Activated T-helper 1 cell treated with anti-CD3 and anti-CD28 coated beads, Interleukin-12 subunit alpha, Interleukin-12 subunit beta, Interleukin-2, Interleukin-4 antibody, amounts not matched to agents 30 ng/mL and 10 ng/mL and 1 ng/mL, durations not matched to agents 14 hours and 24 hours and 36 hours (primary cell): ENCODE measurements at regions not wholly inside any gene's neighbourhood (a gene's known extent, or its start where the extent isn't known, plus 50 kb on each side); places are given as distances from the start of the nearest gene placed in this dataset.
"Not testable (repeated sequence)": the region's sequence is repeated elsewhere in the genome, so short reads cannot be mapped to it uniquely, and the experiment has no call there.

ENCODE experiments used
- DNase-seq: peaks from one replicate; pipeline ENCODE4 v3.0.0; 2021; ENCODE audit warnings: low spot score
- H3K27ac Mint-ChIP-seq: one replicate; pipeline ENCODE4 v1.8.0; 2021; ENCODE audit warnings: mild to moderate bottlenecking, mixed read lengths
- H3K27me3 Mint-ChIP-seq: one replicate; pipeline ENCODE4 v1.8.0; 2022; ENCODE audit warnings: mild to moderate bottlenecking, moderate library complexity, mixed read lengths; ENCODE audit not compliant: insufficient read depth
- H3K36me3 Mint-ChIP-seq: one replicate; pipeline ENCODE4 v1.8.0; 2021; ENCODE audit warnings: low read depth, mixed read lengths
- H3K4me1 Mint-ChIP-seq: one replicate; pipeline ENCODE4 v1.8.0; 2021; ENCODE audit warnings: low read depth, mixed read lengths
- H3K4me3 Mint-ChIP-seq: one replicate; pipeline ENCODE4 v1.8.0; 2021; ENCODE audit warnings: mild to moderate bottlenecking, moderate library complexity, mixed read lengths
- H3K9me3 Mint-ChIP-seq: one replicate; pipeline ENCODE4 v1.8.0; 2021; ENCODE audit warnings: mixed read lengths
- intact Hi-C: fragments of 100-400 bp; cut with micrococcal nuclease; formaldehyde crosslinking; loops from one replicate; pipeline ENCODE4 v1.15.1; 2024

- Mint-ChIP-seq H3K4me3 (no peak overlapping the region), H3K27ac (no peak overlapping the region), H3K27me3 (no peaks in the 10 kb centered on the region), H3K4me1 (no peaks in the 10 kb centered on the region), H3K36me3 (no peaks in the 10 kb centered on the region), H3K9me3 (peaks cover 10% of the 10 kb centered on the region)
- intact Hi-C loops = no loop called here
- DNase-seq = no peak
These were observed 153.2 kb upstream of the MAST4 start for GRCh38 chr5:66442951-66443445.

DNA sequence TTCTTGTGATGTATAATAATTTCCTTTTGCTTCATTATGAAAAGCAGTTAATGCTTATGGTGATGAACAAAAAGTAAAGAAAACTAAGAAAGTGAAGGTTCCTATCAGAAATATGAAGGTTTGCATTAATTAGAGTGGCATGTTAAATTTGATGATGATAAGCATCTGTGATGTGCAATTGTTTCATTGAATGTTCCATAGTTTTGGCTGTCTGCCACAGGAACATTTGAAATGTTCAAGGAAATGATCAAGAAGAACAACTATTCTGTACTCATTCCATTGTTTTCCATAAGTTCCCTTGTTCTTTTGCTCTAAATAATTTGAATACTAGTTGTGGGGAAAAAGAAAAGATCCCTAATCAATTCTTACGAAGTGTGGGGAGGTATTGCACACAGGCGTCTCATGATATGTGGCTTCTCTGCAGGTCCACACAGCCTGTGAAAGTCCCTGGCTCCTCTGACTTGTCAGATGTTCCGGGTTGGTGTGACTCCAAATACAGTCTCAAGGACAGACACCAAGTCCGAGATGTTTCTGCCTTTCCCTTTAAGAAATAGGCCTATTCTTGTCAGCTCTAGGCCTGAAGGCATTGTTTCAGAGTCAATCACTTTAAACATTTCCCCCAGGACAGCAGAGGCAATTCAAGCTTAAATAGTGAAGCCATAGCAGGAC lies 152.6 kb upstream of the MAST4 start:
- no peak overlapping the region for H3K27ac Mint-ChIP-seq
- no peak overlapping the region for H3K4me3 Mint-ChIP-seq
- no peak for DNase-seq

GRCh38 chr5:66448070-66448469 lies 148.1 kb upstream of the MAST4 start:
- peaks cover 33% of the 10 kb centered on the region for H3K9me3 Mint-ChIP-seq
- H3K27ac Mint-ChIP-seq, H3K27me3 Mint-ChIP-seq, H3K4me1 Mint-ChIP-seq, H3K4me3 Mint-ChIP-seq, H3K36me3 Mint-ChIP-seq, DNase-seq, intact Hi-C loops: not testable (repeated sequence)

More for the DNA sequence above, 152.6 kb upstream of the MAST4 start:
- no peaks in the 10 kb centered on the region for H3K27me3 Mint-ChIP-seq
- peaks cover 16% of the 10 kb centered on the region for H3K9me3 Mint-ChIP-seq
- intact Hi-C loops = no loop called here
- H3K4me1 Mint-ChIP-seq = no peaks in the 10 kb centered on the region
- no peaks in the 10 kb centered on the region for H3K36me3 Mint-ChIP-seq

DNA sequence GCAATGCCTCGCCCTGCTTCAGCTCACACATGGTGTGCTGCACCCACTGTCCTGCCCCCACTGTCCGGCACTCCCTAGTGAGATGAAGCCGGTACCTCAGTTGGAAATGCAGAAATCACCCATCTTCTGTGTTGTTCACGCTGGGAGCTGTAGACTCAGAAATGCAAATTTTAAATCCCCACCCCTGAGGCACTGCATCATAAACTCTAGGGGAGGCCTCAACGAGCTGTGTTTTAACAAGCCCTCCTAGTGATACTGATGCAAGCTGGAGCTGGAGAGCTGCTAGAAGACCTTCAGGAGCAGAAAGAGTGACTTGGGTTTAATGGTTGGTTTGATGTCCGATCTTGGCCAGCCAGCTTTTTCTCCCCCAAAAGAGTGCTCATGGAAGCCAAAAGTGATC lies 146.0 kb upstream of the MAST4 start:
- Mint-ChIP-seq H3K27ac (no peak overlapping the region), H3K27me3 (no peaks in the 10 kb centered on the region), H3K4me3 (no peak overlapping the region), H3K36me3 (no peaks in the 10 kb centered on the region), H3K4me1 (no peaks in the 10 kb centered on the region), H3K9me3 (peaks cover 35% of the 10 kb centered on the region)
- DNase-seq = no peak
- intact Hi-C loops = no loop called here

GRCh38 chr5:66450988-66451387 lies 145.2 kb upstream of the MAST4 start:
- Mint-ChIP-seq H3K36me3 (no peaks in the 10 kb centered on the region), H3K27ac (no peak overlapping the region), H3K4me1 (no peaks in the 10 kb centered on the region), H3K9me3 (peaks cover 38% of the 10 kb centered on the region), H3K4me3 (no peak overlapping the region), H3K27me3 (no peaks in the 10 kb centered on the region)
- DNase-seq = no peak
- intact Hi-C loops = no loop called here

- no peaks in the 10 kb centered on the region for H3K27me3 Mint-ChIP-seq
- no peak for DNase-seq
- H3K27ac Mint-ChIP-seq = no peak overlapping the region
- intact Hi-C loops = no loop called here
- no peaks in the 10 kb centered on the region for H3K36me3 Mint-ChIP-seq
- H3K9me3 Mint-ChIP-seq = peaks cover 37% of the 10 kb centered on the region
- no peak overlapping the region for H3K4me3 Mint-ChIP-seq
- peaks cover 3% of the 10 kb centered on the region for H3K4me1 Mint-ChIP-seq
These were observed 144.1 kb upstream of the MAST4 start for GRCh38 chr5:66452109-66452508.

GRCh38 chr5:66454186-66455078 lies 141.8 kb upstream of the MAST4 start:
- intact Hi-C loops = no loop called here
- no peak overlapping the region for H3K4me3 Mint-ChIP-seq
- no peaks in the 10 kb centered on the region for H3K36me3 Mint-ChIP-seq
- no peak for DNase-seq
- no peak overlapping the region for H3K27ac Mint-ChIP-seq
- peaks cover 18% of the 10 kb centered on the region for H3K9me3 Mint-ChIP-seq
- no peaks in the 10 kb centered on the region for H3K27me3 Mint-ChIP-seq
- peaks cover 5% of the 10 kb centered on the region for H3K4me1 Mint-ChIP-seq

GRCh38 chr5:66459728-66460127 lies 136.5 kb upstream of the MAST4 start:
- Mint-ChIP-seq H3K4me3 (no peak overlapping the region), H3K27ac (no peak overlapping the region), H3K9me3 (peaks cover 12% of the 10 kb centered on the region), H3K36me3 (no peaks in the 10 kb centered on the region), H3K27me3 (peaks cover 5% of the 10 kb centered on the region), H3K4me1 (peaks cover 5% of the 10 kb centered on the region)
- no peak for DNase-seq
- intact Hi-C loops = no loop called here

- Mint-ChIP-seq H3K27ac (no peak overlapping the region), H3K27me3 (peaks cover 6% of the 10 kb centered on the region), H3K36me3 (peaks cover 2% of the 10 kb centered on the region), H3K4me1 (no peaks in the 10 kb centered on the region), H3K9me3 (peaks cover 24% of the 10 kb centered on the region), H3K4me3 (no peak overlapping the region)
- intact Hi-C loops = no loop called here
- DNase-seq = no peak
These were observed 128.6 kb upstream of the MAST4 start for GRCh38 chr5:66467564-66467963.

GRCh38 chr5:66469684-66470083 lies 126.5 kb upstream of the MAST4 start:
- Mint-ChIP-seq H3K27ac (no peak overlapping the region), H3K4me3 (no peak overlapping the region), H3K27me3 (peaks cover 9% of the 10 kb centered on the region), H3K9me3 (peaks cover 22% of the 10 kb centered on the region), H3K36me3 (peaks cover 2% of the 10 kb centered on the region), H3K4me1 (no peaks in the 10 kb centered on the region)
- DNase-seq = no peak
- intact Hi-C loops = no loop called here

DNA sequence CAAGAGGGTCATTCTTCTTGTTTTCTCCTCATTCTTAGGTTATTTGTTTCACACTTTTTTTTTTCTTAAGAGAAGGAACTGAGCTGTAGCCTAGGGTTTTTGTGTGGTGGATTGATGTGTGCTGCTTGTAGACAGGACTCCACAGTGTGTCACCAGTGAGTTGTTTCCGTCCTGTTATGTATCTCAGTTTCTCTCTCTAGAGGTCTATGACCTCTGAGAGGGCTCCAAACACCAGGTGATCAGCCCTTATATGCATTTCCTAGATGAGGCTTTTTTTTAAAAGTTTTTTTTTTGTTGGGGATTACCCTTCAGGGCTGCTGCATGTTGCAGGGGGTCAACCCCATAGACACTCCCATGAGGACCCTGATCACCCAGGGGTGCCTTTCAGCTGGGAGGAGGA lies 124.2 kb upstream of the MAST4 start:
- Mint-ChIP-seq H3K4me3 (no peak overlapping the region), H3K4me1 (no peaks in the 10 kb centered on the region), H3K9me3 (peaks cover 13% of the 10 kb centered on the region), H3K27ac (no peak overlapping the region), H3K27me3 (peaks cover 14% of the 10 kb centered on the region), H3K36me3 (peaks cover 2% of the 10 kb centered on the region)
- DNase-seq = no peak
- intact Hi-C loops = no loop called here

- Mint-ChIP-seq H3K4me1 (no peaks in the 10 kb centered on the region), H3K36me3 (peaks cover under 1% of the 10 kb centered on the region), H3K4me3 (no peak overlapping the region), H3K9me3 (peaks cover 12% of the 10 kb centered on the region), H3K27ac (no peak overlapping the region), H3K27me3 (peaks cover 17% of the 10 kb centered on the region)
- intact Hi-C loops = no loop called here
- no peak for DNase-seq
These were observed 120.5 kb upstream of the MAST4 start for GRCh38 chr5:66475731-66476130.

DNA sequence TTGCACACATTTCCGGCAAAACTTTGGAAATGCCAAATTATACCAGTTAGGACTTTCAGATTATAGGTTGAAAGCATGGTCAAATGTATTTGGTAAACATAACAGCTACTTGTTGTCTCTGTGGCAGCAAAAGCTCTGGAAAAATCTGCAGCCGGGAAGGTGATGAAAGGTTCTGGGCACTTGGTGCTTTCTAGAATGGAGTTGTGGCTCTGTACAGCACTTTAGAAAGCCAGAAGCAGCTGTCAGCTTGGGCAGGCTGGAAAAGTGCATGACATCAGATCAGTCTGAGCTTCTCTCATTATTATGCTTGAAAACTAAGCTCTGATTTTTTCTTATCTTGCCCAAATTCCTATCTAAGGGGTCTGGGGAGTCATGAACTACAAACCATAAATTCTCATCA lies 118.6 kb upstream of the MAST4 start:
- intact Hi-C loops = no loop called here
- Mint-ChIP-seq H3K4me3 (no peak overlapping the region), H3K27me3 (peaks cover 14% of the 10 kb centered on the region), H3K27ac (no peak overlapping the region), H3K36me3 (no peaks in the 10 kb centered on the region), H3K4me1 (no peaks in the 10 kb centered on the region), H3K9me3 (peaks cover 12% of the 10 kb centered on the region)
- no peak for DNase-seq
